ENCODE measurements at regions not wholly inside any gene's neighbourhood (a gene's known extent, or its start where the extent isn't known, plus 50 kb on each side); places are given as distances from the start of the nearest gene placed in this dataset.

GRCh38 chr13:105816994-105817393 lies 718.5 kb downstream of the EFNB2 start:
- TF ChIP-seq, protein P1, sequence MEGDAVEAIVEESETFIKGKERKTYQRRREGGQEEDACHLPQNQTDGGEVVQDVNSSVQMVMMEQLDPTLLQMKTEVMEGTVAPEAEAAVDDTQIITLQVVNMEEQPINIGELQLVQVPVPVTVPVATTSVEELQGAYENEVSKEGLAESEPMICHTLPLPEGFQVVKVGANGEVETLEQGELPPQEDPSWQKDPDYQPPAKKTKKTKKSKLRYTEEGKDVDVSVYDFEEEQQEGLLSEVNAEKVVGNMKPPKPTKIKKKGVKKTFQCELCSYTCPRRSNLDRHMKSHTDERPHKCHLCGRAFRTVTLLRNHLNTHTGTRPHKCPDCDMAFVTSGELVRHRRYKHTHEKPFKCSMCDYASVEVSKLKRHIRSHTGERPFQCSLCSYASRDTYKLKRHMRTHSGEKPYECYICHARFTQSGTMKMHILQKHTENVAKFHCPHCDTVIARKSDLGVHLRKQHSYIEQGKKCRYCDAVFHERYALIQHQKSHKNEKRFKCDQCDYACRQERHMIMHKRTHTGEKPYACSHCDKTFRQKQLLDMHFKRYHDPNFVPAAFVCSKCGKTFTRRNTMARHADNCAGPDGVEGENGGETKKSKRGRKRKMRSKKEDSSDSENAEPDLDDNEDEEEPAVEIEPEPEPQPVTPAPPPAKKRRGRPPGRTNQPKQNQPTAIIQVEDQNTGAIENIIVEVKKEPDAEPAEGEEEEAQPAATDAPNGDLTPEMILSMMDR (conservative IDR thresholded peaks at IDR 0.05; ENCODE audit: low read depth, low read length): no peak
- no peak for TF ChIP-seq EZH2 (IDR thresholded peaks at IDR 0.05; ENCODE audit: low read length, unreplicated experiment)
